ENCODE measurements at regions not wholly inside any gene's neighbourhood (a gene's known extent, or its start where the extent isn't known, plus 50 kb on each side); places are given as distances from the start of the nearest gene placed in this dataset.

DNA sequence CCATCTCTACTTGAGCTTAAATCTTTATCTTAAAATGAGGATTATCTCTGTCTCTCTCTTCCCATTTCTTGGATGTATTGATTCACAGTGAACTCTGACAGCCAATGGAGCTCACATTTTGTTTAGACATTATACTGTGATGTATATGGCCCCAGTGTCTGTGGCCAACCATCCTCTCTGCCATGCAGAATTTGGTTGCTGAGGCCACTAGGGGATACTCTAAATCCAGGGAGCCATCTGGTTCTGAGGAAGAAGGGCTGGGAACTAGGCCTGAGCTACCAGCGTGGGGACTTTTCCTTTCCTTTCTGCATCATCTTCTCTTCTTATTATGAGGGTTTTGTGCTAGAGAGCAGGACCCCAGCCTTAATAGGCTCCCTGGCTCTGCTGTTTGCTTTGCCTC, 59.1 kb upstream of the RIPOR2 start:
- TF ChIP-seq TAF1 (IDR thresholded peaks at IDR 0.05; ENCODE audit: low read depth, low read length) (no peak), POLR2AphosphoS5 (IDR thresholded peaks at IDR 0.05; ENCODE audit: low read depth, low read length) (no peak), POLR2A (IDR thresholded peaks at IDR 0.05; ENCODE audit: low read depth, low read length) (no peak), POU2F2 (IDR thresholded peaks at IDR 0.05; ENCODE audit: low read depth, low read length) (no peak), SPI1 (IDR thresholded peaks at IDR 0.05; ENCODE audit: low read depth, low read length) (no peak)
